Epithelial cell of esophagus (primary cell): ENCODE measurements at regions not wholly inside any gene's neighbourhood (a gene's known extent, or its start where the extent isn't known, plus 50 kb on each side); places are given as distances from the start of the nearest gene placed in this dataset.

Source experiments
- DNase-seq: peaks from one replicate; pipeline ENCODE4 v3.0.0; 2010; ENCODE audit warnings: low read depth
- H3K4me3 ChIP-seq: 2 replicates; pipeline ENCODE4 v1.5.1; 2011; ENCODE audit warnings: mild to moderate bottlenecking, low read length, control low read depth
- TF ChIP-seq, protein P1 (sequence below): IDR thresholded peaks from 2 replicates; pipeline ENCODE4 v1.5.1; 2011; ENCODE audit warnings: low read depth, mild to moderate bottlenecking, low read length, control low read depth, inconsistent platforms; ENCODE audit not compliant: insufficient read depth; ENCODE audit errors: missing control alignments

DNA sequence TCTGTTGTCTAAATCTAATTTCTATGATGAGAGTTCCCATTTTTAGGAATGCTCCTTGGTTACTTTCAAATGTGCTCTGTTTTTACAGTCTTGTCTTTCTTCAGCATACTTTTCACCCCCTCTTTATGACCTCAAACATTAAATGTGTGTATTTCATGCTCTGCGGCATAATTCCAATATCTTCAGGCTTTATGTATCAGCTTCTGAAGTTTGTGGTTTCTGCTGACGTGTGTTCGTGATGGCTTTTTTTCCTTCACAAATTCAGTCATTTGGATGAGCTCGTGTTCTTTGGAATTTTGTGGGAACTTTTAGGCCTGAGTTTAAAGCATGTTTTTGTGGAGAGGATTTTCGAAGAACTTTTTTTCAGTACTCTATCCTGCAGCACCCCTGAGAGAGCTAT is 97.7 kb upstream of the CHRNA7 start:
- H3K4me3 ChIP-seq, result no peak overlapping the region
- TF ChIP-seq, protein P1, sequence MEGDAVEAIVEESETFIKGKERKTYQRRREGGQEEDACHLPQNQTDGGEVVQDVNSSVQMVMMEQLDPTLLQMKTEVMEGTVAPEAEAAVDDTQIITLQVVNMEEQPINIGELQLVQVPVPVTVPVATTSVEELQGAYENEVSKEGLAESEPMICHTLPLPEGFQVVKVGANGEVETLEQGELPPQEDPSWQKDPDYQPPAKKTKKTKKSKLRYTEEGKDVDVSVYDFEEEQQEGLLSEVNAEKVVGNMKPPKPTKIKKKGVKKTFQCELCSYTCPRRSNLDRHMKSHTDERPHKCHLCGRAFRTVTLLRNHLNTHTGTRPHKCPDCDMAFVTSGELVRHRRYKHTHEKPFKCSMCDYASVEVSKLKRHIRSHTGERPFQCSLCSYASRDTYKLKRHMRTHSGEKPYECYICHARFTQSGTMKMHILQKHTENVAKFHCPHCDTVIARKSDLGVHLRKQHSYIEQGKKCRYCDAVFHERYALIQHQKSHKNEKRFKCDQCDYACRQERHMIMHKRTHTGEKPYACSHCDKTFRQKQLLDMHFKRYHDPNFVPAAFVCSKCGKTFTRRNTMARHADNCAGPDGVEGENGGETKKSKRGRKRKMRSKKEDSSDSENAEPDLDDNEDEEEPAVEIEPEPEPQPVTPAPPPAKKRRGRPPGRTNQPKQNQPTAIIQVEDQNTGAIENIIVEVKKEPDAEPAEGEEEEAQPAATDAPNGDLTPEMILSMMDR, result no peak
- DNase-seq, result no peak

DNA sequence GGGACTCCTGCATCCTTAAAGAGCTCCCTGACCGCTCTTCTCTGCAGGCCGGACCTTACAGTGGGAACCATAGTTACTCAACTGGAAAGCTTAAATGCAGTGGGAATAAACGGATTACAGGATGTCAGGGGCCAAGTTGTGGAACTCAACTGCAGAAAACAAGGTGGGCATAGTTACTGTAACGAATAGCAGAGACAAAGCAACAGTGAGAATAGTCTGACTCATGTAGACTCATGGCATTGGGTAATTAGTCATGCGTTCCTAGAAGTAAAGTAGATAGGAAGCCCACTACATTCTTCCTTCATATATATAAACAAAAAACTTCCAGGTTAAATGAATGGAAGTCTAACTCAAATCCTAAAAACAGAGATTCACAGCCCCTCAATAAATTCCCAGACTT is 95.5 kb upstream of the CHRNA7 start:
- DNase-seq, result no peak
- H3K4me3 ChIP-seq, result no peak overlapping the region
- TF ChIP-seq, protein P1, result no peak

DNA sequence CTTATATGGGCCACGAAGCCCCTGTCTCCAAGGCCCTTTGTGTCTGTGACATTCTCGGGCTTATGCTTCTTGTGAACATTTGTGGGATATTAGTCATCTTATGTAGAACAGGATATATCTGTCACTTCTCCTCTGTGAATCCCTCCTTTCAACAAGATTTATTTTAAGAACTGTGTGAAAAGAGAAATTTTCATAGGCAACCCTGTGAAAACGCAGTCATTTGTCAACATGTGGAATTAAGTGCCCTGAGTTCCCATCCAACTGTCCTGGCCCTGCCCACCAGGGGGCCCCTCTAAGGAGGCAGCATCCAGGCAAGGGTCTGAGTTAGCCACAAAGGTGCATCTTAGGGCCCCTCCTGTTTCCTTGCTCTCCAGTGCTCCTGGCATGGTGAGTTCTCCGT is 76.8 kb upstream of the CHRNA7 start:
- H3K4me3 ChIP-seq, result no peak overlapping the region
- TF ChIP-seq, protein P1, result no peak
- no peak for DNase-seq

DNA sequence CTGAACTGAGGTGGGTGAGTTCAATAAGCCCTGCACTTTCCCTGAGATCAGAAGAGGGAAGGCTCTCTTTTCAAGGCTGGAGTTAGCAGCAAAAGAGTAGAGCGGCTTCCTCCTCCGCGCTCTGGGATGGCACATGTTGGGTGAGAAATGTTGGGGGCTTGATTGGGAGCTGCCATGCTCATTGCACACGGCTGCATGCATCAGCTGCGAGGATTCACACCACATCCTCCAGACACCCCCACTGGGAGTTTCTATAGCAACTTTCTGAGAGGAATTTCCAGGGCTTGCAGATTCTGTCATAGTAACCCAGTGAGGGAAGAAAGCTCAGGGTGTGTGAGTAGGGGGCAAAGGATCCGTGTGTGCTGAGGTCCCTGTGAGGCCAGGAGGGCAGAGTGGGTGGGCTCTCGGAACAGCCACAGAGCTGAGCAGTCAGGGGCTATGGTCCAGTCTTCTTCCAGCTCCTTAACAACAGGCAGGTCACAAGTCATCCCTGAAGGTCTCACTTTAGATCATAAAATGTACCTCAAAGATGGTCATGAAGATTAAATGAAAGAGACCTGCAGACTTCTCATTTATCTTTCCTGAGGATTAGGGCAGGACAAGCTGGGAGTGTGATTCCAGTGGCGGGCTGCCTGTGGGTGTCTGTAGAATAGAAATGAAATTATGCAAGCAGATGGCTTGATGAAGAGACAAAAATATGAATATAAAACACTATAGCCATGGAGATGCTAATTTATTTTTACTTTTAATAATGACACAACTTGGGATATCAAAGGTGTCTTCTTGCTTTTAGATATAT is 75.7 kb upstream of the CHRNA7 start:
- DNase-seq, result no peak
- TF ChIP-seq, protein P1, result no peak

DNA sequence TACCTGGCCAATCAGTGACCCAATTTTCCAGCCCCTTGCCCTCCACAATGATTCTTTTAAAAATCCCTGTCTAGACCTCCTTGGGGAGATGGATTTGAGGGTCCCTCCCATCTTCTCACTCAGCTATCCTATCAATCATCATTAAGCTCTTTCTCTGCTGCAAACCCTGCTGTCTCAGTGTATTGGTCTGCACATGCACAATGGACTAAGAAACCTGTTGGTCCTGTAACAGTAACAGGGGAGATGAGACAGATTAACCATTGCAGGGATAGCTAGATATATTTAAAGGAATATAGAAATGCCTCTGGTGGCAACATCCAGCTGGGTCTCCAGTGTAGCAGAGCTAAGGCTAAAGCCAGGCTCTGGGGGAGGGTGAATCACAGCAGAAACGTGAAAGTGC is 74.6 kb upstream of the CHRNA7 start:
- TF ChIP-seq, protein P1, result no peak
- no peak for DNase-seq
- H3K4me3 ChIP-seq, result no peak overlapping the region

More for the DNA sequence above, 75.7 kb upstream of the CHRNA7 start:
- H3K4me3 ChIP-seq, result no peak overlapping the region

DNA sequence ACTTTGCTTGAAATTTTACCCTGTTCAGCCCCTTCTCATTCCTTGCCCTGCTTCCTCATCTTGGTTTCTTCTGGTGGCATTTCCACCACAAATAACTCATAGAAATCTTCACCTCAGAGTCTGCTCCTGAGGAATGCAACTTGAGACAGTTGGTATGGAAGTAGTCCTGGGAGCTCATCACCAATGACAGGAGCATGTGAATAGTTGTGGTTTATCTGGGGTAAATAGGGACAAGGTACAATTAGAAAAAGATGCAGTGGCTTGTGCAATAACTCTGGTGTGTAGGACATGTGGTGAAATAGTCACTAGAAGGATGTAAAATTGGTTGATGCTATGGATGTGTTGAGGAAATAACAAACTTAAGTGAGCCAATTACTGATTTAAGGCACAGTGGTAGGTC is 72.7 kb upstream of the CHRNA7 start:
- no peak for DNase-seq
- no peak overlapping the region for H3K4me3 ChIP-seq
- TF ChIP-seq, protein P1, result no peak
